Peyer's patch (tissue), 4 donors: ENCODE measurements at regions not wholly inside any gene's neighbourhood (a gene's known extent, or its start where the extent isn't known, plus 50 kb on each side); places are given as distances from the start of the nearest gene placed in this dataset.

Experiments
- DNase-seq, 3 donors: peaks; one replicate each; pipeline ENCODE4 v3.0.0-alpha.2; 2017 to 2019
- H3K27ac ChIP-seq, 4 donors: fragments of 200-600 bp; sonication (generic); one replicate each; pipeline ENCODE4 v1.5.1; 2016 to 2019
- H3K27me3 ChIP-seq, 2 donors: fragments of 200-600 bp; sonication (generic); one replicate each; pipeline ENCODE4 v1.5.1; 2019
- H3K36me3 ChIP-seq, 3 donors: fragments of 200-600 bp; sonication (generic); one replicate each; pipeline ENCODE4 v1.5.1; 2016 to 2019
- H3K4me1 ChIP-seq, 4 donors: fragments of 200-600 bp; sonication (generic); one replicate each; pipeline ENCODE4 v1.5.1; 2016 to 2019
- H3K4me3 ChIP-seq, 4 donors: fragments of 200-600 bp; sonication (generic); 1 replicate in 3 of 4; 2 replicates in 1 of 4; pipeline ENCODE4 v1.5.1; 2016 to 2019; ENCODE audit warnings: mild to moderate bottlenecking in 1 of 4
- H3K9me3 ChIP-seq, 4 donors: fragments of 200-600 bp; sonication (generic); one replicate each; pipeline ENCODE4 v1.5.1; 2016 to 2019; ENCODE audit warnings: mild to moderate bottlenecking in 1 of 4
- CTCF ChIP-seq, 6 experiments: fragments of 450-650 bp in 4 of 6; fragments of 200-600 bp in 2 of 6; sonication (generic) in 1 of 6; IDR thresholded peaks; one replicate each; pipeline ENCODE4 v1.5.1; 2017 to 2019; ENCODE audit warnings: antibody characterized with exemption in 6 of 6, mild to moderate bottlenecking in 3 of 6, moderate library complexity in 1 of 6
- POLR2A ChIP-seq, 2 donors: fragments of 450-650 bp; IDR thresholded peaks; one replicate each; pipeline ENCODE4 v1.5.1; 2017; ENCODE audit warnings: antibody characterized with exemption in 2 of 2, mild to moderate bottlenecking in 2 of 2, moderate library complexity in 2 of 2

DNA sequence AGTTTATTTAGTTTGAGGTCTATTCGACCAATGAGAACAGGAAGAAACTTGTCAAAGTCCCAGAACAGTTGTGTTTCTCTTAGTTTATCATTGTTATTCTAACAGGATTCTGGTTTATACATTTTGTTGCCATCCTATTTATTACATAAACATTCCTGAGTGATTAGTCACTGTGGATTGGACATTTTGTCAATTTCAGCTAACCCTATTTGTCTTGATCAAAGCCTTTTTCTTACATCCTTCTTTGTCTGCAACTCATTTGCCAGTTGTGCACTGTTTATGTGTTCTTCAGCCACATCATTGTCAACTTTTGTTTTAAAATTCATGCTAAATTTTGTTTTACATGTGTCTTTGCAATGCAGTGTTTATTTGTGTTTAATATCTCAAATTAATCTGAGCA is 886.0 kb upstream of the SLC10A2 start:
- no peaks in the 10 kb centered on the region for H3K4me1 ChIP-seq
- no peak overlapping the region for H3K4me3 ChIP-seq
- H3K36me3 ChIP-seq = no peaks in the 10 kb centered on the region
- no peaks in the 10 kb centered on the region for H3K9me3 ChIP-seq
- no peak for TF ChIP-seq CTCF (IDR thresholded peaks at IDR 0.05)
- no peak for TF ChIP-seq POLR2A (IDR thresholded peaks at IDR 0.05)
- H3K27me3 ChIP-seq = no peaks in the 10 kb centered on the region
- no peak for DNase-seq
- no peak overlapping the region for H3K27ac ChIP-seq

DNA sequence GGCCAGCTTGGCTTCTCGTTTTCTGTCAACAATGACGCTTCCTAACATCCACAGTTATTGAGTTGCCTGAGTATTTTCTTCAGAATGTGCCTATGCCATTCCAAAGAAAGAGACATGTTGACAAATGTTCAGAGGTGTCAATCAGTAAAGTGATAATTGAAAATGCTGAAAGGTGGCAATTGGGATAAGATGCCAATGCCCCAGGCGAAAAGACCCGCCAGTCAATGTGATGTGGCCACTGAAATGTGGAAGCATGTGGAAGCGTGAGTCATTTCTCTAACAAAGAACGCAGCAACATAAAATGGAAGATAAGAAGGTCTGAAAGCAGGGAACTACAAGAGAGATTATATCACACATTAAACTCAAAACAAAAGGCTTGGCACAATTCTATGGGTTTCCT is 882.2 kb upstream of the SLC10A2 start:
- no peaks in the 10 kb centered on the region for H3K36me3 ChIP-seq
- no peak for DNase-seq
- H3K27me3 ChIP-seq = no peaks in the 10 kb centered on the region
- H3K9me3 ChIP-seq = no peaks in the 10 kb centered on the region
- H3K4me3 ChIP-seq = no peak overlapping the region
- H3K27ac ChIP-seq = no peak overlapping the region
- TF ChIP-seq POLR2A (IDR thresholded peaks at IDR 0.05) = no peak
- TF ChIP-seq CTCF (IDR thresholded peaks at IDR 0.05) = no peak
- H3K4me1 ChIP-seq = no peaks in the 10 kb centered on the region

DNA sequence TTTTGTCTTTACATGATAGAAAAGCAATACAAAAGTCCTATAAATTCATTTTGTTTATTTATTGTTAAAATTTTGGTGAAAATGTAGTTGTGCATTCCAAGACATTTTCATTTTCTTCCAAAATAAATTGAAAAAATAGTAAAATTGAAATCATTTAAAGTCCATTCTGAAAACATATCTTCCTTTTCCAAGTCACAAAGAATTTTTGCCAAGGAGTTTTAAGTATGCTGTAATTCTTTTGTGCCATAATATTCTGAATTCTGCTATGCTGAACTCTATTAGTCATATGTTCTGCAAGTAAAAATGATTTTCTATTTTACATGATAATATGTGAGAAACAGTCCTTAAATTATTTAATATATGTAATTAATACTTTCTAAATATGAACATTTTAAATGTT is 879.6 kb upstream of the SLC10A2 start:
- Histone ChIP-seq H3K27me3 (no peaks in the 10 kb centered on the region), H3K27ac (no peak overlapping the region), H3K4me1 (no peaks in the 10 kb centered on the region), H3K36me3 (no peaks in the 10 kb centered on the region), H3K9me3 (no peaks in the 10 kb centered on the region), H3K4me3 (no peak overlapping the region)
- no peak for DNase-seq
- TF ChIP-seq CTCF (IDR thresholded peaks at IDR 0.05) (no peak), POLR2A (IDR thresholded peaks at IDR 0.05) (no peak)

DNA sequence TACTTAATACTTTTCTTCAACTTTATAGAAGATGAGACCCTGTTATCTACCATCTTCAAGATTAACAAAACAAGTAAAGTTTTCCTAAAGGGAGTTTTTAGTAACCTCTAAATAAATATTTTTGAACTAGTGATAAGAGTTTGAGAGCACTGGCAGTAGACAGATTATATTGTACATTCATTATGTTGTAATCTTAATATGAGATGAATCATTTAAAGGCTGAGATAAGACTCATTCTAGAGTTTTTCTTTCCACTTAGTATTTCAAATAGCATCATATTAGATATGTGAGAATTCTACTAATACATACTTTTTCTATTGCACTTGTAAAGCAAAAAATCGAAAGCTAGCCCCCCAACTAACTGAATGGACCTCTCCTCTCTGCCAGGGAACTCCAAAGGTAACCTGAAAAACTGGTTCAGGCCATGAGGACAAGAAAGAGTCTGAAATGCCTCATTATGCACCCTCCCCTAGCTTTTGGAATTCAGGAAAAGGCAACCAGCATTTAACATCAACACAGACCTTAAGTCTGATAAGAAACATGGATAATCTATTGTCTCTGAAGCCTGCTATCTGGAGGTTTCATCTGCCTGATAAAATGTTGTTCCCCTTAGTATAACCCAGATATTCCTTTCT is 875.4 kb upstream of the SLC10A2 start:
- no peaks in the 10 kb centered on the region for H3K36me3 ChIP-seq
- no peaks in the 10 kb centered on the region for H3K27me3 ChIP-seq
- no peaks in the 10 kb centered on the region for H3K4me1 ChIP-seq
- no peak for DNase-seq
- H3K9me3 ChIP-seq = no peaks in the 10 kb centered on the region
- TF ChIP-seq CTCF (IDR thresholded peaks at IDR 0.05) = no peak
- TF ChIP-seq POLR2A (IDR thresholded peaks at IDR 0.05) = no peak
- H3K4me3 ChIP-seq = no peak overlapping the region
- no peak overlapping the region for H3K27ac ChIP-seq

GRCh38 chr13:103935117-103935516 is 868.9 kb upstream of the SLC10A2 start:
- Histone ChIP-seq H3K27ac (no peak overlapping the region), H3K4me3 (no peak overlapping the region), H3K36me3 (no peaks in the 10 kb centered on the region), H3K27me3 (no peaks in the 10 kb centered on the region), H3K9me3 (no peaks in the 10 kb centered on the region), H3K4me1 (no peaks in the 10 kb centered on the region)
- TF ChIP-seq CTCF (IDR thresholded peaks at IDR 0.05) (no peak), POLR2A (IDR thresholded peaks at IDR 0.05) (no peak)
- DNase-seq = no peak

DNA sequence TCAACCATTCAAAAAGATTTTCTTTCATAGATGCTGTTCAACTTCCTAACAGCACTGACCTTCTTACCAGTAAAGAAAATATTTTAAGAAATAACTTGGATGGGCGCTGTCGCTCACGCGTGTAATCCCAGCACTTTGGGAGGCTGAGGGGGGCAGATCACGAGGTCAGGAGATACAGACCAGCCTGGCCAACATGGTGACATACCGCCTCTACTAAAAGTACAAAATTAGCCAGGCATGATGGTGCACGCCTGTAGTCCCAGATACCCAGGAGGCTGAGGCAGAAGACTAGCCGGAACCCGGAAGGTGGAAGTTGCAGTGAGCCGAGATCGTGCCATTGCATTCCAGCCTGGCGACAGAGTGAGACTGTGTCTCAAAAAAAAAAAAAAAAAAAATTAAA is 865.7 kb upstream of the SLC10A2 start:
- TF ChIP-seq POLR2A (IDR thresholded peaks at IDR 0.05) (no peak), CTCF (IDR thresholded peaks at IDR 0.05) (no peak)
- no peaks in the 10 kb centered on the region for H3K9me3 ChIP-seq
- no peaks in the 10 kb centered on the region for H3K4me1 ChIP-seq
- DNase-seq = no peak
- no peaks in the 10 kb centered on the region for H3K36me3 ChIP-seq
- H3K27me3 ChIP-seq = no peaks in the 10 kb centered on the region
- H3K4me3 ChIP-seq = no peak overlapping the region
- H3K27ac ChIP-seq = no peak overlapping the region
